HG03196 (cell line): ENCODE measurements at regions not wholly inside any gene's neighbourhood (a gene's known extent, or its start where the extent isn't known, plus 50 kb on each side); places are given as distances from the start of the nearest gene placed in this dataset.

Source experiments
- ATAC-seq: cut with Tn5 transposase; IDR thresholded peaks from one replicate; pipeline ENCODE4 v1.9.1; 2021; ENCODE audit not compliant: unreplicated experiment

DNA sequence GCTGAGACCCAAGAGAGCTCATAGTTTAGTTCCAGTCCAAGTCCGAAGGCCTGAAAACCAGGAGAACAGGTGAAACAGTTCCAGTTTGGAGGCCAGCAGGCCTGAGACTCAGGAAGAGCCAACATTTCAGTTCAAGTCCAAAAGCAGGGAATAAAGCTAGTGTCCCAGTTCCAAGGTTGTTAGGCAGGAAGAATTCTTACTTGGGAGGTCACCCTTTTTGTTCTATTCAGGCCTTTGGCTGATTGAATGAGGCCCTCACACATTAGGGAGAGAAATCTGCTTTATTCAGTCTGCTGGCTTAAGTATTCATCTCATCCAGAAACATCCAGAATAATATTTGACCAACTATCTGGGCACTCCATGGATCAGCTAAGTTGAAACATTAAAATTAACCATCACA is 294.6 kb downstream of the PCNX1 start:
- ATAC-seq, result no peak

DNA sequence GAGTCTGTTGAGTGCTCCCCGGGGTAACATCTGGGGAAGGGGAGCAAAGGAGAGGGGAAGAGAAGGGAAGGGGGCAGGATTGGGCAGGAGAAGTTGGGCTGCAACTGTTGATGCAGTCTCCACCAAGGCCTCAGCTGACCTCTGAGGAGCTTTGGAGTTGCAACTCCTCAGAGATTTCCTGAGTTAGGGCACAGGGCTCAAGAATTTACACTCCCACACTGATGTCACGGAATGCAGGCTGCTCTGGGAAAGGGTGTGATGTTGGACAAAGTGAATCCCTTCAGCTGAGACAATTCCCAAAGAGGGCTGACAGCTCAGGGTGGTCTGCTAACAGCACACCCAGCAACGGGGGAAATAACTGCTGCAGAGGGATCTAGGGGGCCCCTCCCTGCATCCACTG is 295.6 kb downstream of the PCNX1 start:
- no peak for ATAC-seq

DNA sequence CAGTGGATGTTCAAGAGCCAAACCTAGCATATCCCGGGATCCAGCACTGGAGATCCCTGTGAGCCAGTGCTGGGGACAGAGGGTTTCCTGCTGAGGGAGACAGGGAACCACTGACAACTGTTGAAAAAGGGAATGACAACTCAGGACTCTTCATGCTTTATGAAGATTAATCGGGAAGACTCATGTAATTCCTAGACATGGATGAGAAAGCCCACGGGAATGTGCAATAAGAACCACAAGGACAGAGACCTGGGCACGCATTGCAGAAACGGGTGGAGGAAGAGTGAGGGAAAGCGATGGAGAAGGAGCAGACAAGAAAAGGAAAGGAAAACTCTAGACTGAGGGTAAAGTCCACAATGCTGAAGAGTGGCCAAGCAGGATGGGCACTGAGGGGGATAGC is 296.0 kb downstream of the PCNX1 start:
- ATAC-seq, result no peak

DNA sequence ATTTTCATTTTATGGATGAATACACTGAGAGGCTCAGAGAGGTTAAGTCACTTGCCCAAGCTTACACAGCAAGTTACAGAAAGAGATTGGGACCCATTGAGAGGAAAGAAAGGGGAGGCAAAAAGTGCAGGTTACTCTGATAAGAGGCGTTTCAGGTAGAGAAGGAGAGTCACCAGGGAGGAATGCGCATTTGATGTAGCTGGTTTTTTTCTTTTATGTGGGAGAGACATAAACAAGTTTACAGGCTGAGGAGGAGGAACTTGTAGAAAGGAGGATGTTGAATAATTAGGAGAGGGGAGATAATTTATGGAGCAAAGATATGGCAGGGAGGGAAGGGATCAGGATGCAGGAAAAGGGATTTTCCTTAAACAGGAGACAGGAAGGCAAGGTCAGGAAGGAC is 297.0 kb downstream of the PCNX1 start:
- ATAC-seq, result no peak

DNA sequence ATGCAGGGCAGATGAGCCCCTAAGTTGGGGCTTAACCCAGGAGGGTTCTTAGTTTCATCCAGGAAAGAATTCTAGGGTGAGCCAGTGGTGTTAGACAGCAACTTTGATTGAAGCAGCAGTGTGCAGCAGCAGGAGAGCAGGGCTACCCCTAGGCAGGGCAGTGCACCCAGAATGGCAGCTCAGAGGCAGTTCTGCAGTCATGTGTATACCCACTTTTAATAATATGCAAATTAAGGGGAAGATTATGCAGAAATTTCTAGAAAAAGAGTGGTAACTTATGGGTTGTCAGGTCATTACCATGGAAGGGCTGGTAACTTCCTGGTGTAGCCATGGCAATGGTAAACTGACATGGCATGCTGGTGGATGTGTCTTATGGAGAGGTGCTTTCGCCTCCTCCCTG is 297.5 kb downstream of the PCNX1 start:
- ATAC-seq, result no peak

DNA sequence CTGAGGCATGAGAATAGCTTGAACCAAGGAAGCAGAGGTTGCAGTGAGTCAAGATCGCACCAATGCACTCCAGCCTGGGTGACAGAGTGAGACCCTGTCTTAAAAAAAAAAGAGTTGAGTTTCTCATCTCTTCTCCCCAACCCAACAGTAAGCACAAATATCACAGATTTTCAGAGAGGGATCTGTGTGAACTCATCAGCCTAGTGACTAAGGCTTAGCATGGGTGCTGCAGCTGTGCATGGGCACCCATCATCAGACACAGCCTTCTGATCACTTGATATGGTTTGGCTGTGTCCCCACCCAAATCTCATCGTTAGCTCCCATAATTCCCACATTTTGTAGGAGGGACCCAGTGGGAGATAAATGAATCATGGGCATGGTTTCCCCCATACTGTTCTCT is 298.9 kb downstream of the PCNX1 start:
- ATAC-seq, result no peak

DNA sequence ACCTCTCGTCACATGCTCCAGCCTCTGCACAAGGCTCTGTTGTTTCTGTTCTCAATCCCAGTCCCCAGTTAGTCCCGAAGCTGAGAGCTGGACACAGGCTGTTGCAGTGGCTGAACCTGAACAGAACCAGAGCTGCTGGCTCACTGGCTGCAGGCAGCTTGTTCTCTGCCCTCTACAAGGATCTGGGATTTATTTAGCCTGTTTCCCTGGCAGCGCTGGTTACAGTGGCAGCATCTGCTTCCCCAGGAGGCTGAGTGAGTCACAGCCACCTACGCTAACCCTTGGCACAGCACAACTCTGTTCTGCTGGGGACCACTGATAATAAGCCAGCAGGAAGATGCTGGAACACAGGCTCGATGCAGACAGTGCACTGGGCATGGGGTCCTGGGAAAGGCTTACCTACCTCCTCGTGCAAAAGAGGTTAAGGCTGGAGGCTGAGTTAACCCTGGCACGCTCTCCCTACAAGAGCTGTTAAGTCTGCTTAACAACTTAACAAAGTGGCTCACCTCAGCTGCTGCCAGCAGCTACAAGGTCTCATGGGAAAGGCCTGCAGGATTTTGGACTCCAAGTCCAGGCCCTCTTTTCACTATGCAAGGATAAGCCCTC is 299.6 kb downstream of the PCNX1 start:
- ATAC-seq, result no peak

DNA sequence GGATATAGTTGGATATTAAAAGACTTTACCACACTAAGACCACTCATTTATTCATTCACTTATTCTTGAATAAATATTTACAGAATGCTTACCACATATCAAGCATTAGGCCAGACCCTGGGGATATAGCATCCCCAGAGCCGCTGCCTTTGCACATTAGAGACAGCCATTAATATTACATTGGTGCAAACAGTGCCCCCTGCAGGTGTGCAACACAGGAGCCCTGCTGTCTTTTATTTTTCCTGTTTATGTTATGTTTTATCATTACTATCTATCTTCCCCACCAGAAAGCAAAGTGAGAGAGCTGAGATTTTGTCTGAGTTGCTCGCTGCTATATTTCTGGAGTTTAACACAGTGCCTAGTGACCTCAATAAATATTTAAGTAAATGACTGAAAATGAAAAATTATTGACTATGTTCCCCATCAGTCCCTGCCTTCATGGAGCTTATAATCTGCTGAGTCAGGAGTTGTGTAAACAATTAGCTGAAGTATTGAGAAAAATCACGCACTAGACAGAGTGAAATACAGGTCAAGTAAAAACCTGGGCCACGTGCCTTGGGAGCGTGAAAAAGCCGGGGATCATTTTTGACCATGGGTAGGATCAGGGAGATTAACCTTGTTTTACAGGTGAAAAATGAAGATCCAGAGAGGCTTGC is 301.6 kb downstream of the PCNX1 start:
- no peak for ATAC-seq

DNA sequence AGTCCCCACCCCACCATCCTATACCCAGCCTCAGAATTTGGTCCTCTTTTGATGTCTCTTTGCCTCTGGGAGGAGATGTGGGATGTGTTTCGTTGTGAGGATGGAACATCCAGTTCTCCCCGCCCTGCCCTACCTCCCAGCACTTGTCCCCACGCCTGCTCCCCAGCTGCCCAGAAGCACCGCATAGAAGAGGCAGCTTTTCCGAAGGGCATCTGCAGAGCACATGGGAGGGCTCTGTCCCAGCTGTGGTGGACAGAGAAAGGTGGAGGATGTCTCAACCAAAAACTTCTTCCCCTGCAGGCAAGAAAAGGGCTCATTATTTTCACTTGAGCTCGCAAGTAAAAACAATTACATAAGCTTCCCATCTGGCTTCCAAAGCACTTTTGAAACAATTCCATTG is 302.6 kb downstream of the PCNX1 start:
- no peak for ATAC-seq

DNA sequence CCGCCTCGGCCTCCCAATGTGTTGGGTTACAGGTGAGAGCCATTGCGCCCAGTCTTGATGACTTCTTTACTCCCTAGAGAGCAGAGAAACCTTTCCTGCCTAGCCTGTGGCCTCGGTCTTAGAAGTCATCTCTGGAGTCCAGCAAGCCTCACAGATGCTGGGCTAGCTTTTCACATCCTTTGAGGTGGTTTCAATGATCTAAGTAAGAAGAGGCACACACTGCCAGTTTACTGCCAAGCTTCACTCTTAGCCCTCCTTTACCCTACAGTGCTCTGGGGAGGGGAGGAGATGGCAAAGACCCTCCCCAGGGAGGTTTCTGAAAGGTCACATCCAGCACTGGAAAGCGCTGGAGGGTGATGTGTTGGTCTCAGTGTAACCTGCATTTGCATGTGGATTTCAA is 304.8 kb downstream of the PCNX1 start:
- no peak for ATAC-seq

DNA sequence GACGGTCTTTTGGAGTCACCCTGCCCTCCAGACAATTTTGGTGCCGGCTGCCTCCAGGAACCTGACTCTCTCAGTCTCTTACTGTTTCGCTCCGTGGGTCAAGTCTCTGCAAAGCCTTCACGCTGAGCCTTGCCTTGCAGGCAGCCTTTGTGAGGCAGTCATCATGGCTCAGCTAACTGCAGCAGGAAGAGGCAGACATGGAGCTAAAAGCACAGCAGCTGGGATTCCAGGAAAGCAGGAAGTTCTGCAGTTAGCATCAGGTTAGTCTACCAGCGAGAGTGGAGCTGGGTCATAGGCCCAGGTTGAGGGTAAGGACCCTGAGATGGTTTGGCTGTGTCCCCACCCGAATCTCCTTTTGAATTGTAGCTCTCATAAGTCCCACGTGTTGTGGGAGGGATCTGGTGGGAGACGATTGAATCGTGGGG is 305.4 kb downstream of the PCNX1 start:
- no peak for ATAC-seq

DNA sequence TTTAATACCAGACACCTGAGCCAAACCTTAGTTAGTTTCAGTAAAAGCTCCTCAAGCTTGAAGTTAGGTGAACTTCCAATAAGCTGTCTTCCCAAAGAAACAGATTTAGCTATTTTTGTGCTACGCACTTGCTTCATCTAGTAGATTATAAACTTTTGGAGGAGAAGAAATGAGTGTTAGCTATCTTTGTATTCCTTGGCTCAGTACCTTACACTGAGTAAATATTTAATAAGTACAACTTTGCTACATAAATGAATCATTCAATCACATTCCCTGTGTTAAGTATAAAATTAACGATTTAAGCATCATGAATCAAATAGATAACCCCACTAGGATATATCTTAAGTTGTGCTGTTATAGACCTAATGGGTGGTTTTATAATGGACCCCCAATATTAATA is 307.0 kb downstream of the PCNX1 start:
- no peak for ATAC-seq

DNA sequence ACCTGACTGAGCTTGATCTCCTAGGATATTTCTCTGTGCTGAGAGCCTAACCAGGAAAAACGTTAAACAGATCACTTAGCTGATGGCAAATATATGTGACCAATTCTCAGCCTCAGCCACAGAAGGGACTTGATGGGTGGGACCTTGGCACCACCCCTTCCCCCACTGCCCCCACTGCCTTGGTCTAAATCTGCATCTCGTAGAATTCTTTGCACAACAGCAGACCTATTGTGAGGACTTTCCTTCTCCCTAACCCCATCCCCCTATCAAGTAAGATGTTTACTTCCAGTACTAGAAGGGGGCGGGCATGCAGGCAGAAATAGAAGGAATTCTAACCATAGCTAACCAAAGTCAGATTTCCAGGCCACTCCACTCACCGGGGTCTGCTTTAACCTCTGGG is 313.2 kb downstream of the PCNX1 start:
- no peak for ATAC-seq

DNA sequence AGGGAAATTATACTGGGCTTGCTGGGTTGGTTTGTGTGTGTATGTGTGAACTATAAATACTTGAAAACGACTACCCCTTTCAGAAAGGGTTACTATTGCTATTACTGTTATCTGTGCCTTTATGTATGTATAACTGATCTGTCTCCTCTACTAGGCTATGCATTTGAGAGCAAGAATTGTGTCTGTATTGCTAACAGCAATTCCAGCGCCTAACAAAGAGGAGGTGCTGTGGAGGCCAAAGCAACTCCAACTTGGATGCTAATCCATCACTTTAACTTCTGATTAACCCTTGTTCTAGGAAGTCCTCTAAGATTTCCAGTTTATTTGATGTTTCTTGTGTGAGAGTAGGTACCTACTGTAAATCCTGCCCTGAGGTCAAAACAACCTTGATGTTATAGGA is 313.9 kb downstream of the PCNX1 start:
- ATAC-seq, result no peak

DNA sequence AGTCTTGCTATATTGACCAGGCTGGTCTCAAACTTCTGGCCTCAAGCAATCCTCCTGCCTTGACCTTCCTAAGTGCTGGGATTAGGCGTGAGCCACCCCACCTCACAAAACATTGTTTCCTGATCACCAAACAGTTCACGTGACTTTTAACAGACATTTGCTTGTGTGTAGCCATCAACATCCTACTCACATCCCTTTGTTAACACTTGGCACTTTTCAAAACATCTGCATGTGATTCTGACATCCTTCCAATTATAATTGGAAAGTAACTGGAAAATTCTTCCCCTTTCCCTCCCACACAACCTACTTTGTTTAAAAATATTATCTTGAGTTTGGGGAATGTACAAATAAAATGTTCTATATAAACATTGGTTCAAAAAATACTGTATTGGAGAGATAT is 317.9 kb downstream of the PCNX1 start:
- ATAC-seq, result no peak

DNA sequence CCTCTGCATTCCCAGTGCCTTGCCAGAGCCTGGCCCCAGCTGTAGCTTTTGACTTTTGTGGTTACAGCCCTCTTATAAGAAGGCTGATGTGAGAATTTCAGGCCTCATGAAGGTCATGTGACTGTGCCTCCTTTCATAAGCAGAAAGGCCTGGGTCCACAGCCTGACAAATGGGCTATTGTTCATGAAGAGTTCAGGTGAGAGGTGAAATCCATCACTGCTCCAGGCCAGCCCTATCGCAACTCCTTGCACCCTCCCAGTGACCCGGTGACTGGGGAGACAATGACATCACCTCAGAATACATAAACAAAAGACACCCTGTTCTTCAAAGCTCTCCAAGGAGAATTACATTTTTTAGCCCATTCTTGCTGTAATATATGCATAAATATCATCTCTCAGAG is 321.5 kb downstream of the PCNX1 start:
- no peak for ATAC-seq

DNA sequence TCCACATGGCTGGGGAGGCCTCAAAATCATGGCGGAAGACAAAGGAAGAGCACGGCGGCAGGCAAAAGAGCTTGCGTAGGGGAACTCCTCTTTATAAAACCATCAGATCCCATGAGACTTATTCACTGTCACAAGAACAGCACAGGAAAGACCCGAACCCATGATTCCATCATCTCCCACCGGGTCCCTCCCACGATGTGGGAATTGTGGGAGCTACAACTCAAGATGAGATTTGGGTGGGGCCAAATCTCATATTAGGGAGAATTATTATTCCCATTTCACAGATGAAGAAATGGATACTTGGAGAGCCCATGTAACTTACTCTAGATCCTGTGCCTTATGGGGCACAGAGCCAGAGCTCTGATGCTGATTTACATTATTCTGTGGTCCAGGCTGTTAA is 322.6 kb downstream of the PCNX1 start:
- ATAC-seq, result no peak

DNA sequence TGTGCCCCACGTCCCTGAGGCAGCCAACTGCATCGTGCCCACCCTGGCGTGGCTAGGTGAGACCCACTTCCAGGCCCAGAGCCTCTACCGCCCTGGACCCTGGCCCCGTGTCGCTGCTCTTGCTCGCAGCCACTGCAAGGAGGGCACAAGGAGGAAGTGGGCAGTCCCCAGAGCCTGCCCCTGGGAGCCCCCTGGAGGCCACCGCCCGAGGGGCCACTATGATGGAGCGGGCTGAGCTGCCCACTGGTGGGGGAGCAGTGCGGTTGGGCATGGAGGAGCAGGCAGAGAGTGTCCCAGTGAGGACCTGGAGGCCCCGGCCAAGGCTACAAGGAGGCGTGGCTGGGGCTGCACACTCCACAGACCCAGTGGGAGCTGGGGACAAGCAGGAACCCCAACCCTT is 323.6 kb downstream of the PCNX1 start:
- no peak for ATAC-seq

DNA sequence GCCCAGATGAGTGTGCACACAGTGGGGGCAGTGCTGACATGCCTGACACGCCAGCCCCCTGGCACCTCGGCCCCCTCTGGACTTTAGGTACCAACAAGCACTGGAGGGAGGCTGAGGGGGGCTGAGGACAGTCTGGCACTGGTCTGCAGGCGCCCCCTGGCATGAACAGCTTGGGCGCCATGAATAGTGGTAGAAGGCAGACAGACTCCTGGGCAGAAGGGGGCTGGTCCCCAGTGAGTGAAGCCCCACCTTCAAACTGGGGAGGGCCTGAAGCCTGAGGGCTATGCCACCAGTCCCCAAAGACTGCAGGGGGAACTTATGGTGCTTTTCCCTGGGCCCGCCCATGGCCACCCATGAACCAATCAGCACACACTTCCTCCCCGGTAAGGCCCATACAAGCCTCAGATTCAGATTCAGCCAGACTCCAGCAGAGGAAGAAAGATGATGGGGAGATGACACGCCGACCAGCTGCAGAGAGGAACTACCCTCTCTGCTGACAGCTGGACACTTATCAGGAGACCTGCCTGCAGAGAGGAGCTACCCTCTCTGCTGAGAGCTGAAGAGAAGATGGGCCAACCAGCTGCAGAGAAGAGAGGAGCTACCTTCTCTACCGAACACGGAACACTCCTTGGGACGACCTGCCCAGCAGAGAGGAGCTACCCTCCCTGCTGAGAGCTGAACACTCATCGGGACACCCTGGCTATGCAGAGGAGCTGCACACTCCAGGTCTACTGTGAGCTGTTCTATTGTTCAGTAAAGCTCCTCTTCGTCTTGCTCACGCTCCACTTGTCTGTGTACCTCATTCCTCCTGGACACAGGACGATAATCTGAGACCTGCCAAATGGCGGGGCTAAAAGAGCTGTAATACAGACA is 324.5 kb downstream of the PCNX1 start:
- no peak for ATAC-seq

DNA sequence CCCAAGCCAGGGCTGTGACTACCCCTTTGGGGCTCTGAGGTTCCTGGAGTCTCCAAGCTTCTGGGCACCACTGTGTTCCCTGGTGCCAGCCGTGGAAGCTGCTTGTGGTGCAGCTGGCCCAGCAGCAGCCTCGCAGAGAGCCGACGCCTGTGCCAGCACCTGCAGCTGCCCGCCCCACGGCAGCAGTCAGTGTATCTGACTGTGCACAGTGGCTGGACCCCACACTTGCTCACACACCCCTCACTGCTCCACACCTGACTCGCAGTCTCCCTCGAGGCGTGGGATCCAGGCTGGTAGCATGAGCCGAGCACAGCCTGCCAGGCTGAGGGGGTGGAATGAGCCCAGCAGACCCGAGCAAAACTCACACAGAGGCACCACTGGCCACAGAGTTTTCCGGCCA is 325.2 kb downstream of the PCNX1 start:
- no peak for ATAC-seq

DNA sequence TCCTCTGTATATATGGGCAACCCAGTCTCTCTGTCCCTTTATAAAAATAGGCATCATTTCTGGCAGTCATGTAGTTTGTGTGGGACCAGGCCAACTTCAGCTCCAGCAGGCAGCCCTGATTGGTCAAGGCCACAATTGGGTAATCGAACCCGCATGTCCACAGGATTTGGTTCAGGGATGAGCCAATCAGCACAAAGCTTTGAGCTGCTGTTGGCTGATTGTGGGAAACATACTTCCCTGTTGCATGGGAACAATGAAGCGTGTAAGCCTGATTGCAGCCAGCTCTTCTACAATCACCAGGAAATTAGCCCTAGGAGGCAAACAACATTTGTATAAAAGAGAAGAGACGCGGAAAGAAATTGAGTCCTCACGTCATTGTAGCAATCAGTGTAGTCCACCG is 328.6 kb downstream of the PCNX1 start:
- ATAC-seq, result no peak

DNA sequence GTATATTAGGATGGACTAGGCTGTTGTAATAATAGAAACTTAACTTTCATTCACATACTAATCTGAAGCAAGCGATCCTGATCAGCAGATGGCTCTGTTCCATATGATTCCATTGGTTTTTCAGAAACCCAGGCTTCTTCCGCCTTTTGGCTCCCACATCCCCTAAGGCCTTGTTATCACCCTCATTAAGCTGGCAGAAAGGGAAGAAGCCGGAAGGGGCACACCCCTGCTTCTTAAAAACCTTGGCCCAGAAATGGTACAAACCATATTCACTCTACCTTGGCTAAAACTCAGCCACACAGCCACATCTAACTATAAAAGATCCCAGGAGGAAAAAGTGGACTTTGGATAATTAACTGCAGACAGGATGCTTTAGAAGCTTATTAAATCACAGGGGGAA is 329.2 kb downstream of the PCNX1 start:
- no peak for ATAC-seq
